Tibial nerve (tissue), 4 donors: ENCODE measurements at regions not wholly inside any gene's neighbourhood (a gene's known extent, or its start where the extent isn't known, plus 50 kb on each side); places are given as distances from the start of the nearest gene placed in this dataset.

Experiments used
- DNase-seq, 2 donors: peaks; one replicate each; pipeline ENCODE4 v3.0.0-alpha.2; 2019; ENCODE audit warnings: low spot score in 2 of 2
- H3K27ac ChIP-seq, 4 donors: fragments of 200-600 bp; sonication (generic) in 3 of 4; one replicate each; pipeline ENCODE4 v1.5.1; 2017 to 2019; ENCODE audit warnings: mild to moderate bottlenecking in 1 of 4
- H3K27me3 ChIP-seq, 2 donors: fragments of 200-600 bp; sonication (generic) in 1 of 2; one replicate each; pipeline versions ENCODE4 v1.5.1 to v1.6.0; 2017 to 2019
- H3K36me3 ChIP-seq, 3 donors: fragments of 200-600 bp; sonication (generic); one replicate each; pipeline ENCODE4 v1.5.1; 2018 to 2019
- H3K4me1 ChIP-seq, 4 donors: fragments of 200-600 bp; sonication (generic) in 3 of 4; one replicate each; pipeline ENCODE4 v1.5.1; 2017 to 2019
- H3K4me3 ChIP-seq, 4 donors: fragments of 200-600 bp; sonication (generic) in 3 of 4; one replicate each; pipeline ENCODE4 v1.5.1; 2017 to 2019; ENCODE audit warnings: mild to moderate bottlenecking in 1 of 4, moderate library complexity in 1 of 4
- H3K9me3 ChIP-seq, 4 donors: fragments of 200-600 bp; sonication (generic) in 3 of 4; one replicate each; pipeline ENCODE4 v1.5.1; 2017 to 2019
- EP300 ChIP-seq, 2 donors: sonication (generic); formaldehyde crosslinking; IDR thresholded peaks; one replicate each; pipeline ENCODE4 v1.6.1; 2017; ENCODE audit warnings: antibody characterized with exemption in 2 of 2, mild to moderate bottlenecking in 1 of 2
- POLR2A ChIP-seq, 2 donors: fragments of 450-650 bp; IDR thresholded peaks; one replicate each; pipeline ENCODE4 v1.6.1; 2017; ENCODE audit warnings: antibody characterized with exemption in 2 of 2, mild to moderate bottlenecking in 2 of 2, moderate library complexity in 2 of 2
- WGBS, 2 donors: methylation state at CpG; one replicate each; pipeline ENCODE4 v1.1.5; 2018; 5-methylcytosine and 5-hydroxymethylcytosine counted together
- TF ChIP-seq, protein P1 (sequence below), 5 experiments: fragments of 200-600 bp in 3 of 5; fragments of 450-650 bp in 2 of 5; sonication (generic) in 3 of 5; IDR thresholded peaks; one replicate each; pipeline ENCODE4 v1.5.1; 2016 to 2019; ENCODE audit warnings: antibody characterized with exemption in 5 of 5, mild to moderate bottlenecking in 3 of 5, moderate library complexity in 2 of 5

DNA sequence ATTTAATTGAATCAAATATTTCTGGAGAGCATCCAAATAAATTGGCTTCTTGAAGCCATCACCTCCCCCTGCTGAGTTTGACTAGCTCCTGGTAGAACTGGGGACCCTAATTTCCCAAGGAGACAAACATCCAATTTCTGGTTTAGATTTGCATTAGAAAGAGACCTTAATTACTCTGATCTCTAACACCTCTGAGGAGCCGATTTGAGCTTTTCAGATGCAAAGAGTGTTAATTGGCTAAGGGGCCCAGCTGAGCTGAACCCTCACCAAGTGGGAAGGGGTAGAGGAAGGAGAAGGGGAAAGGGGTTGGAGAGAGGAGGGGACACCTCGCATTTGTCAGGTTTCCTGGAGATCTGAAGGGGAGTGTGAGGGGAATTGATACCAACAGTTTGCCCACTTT lies 145.4 kb upstream of the SHB start:
- H3K36me3 ChIP-seq, result no peaks in the 10 kb centered on the region
- WGBS, 2 donors, result 30 to 31% methylated on average over 2 of the region's 2 CpGs
- TF ChIP-seq, protein P1, sequence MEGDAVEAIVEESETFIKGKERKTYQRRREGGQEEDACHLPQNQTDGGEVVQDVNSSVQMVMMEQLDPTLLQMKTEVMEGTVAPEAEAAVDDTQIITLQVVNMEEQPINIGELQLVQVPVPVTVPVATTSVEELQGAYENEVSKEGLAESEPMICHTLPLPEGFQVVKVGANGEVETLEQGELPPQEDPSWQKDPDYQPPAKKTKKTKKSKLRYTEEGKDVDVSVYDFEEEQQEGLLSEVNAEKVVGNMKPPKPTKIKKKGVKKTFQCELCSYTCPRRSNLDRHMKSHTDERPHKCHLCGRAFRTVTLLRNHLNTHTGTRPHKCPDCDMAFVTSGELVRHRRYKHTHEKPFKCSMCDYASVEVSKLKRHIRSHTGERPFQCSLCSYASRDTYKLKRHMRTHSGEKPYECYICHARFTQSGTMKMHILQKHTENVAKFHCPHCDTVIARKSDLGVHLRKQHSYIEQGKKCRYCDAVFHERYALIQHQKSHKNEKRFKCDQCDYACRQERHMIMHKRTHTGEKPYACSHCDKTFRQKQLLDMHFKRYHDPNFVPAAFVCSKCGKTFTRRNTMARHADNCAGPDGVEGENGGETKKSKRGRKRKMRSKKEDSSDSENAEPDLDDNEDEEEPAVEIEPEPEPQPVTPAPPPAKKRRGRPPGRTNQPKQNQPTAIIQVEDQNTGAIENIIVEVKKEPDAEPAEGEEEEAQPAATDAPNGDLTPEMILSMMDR (IDR thresholded peaks at IDR 0.05), result no peak
- TF ChIP-seq EP300 (IDR thresholded peaks at IDR 0.05) (no peak), POLR2A (IDR thresholded peaks at IDR 0.05) (no peak)
- H3K9me3 ChIP-seq, result peaks cover 0 to 3% (median 0%) of the 10 kb centered on the region in 4 donors
- H3K4me3 ChIP-seq, result no peak overlapping the region
- H3K27ac ChIP-seq, result no peak overlapping the region
- no peaks in the 10 kb centered on the region for H3K4me1 ChIP-seq
- peaks cover 0 to 9% of the 10 kb centered on the region in 2 donors for H3K27me3 ChIP-seq
- no peak for DNase-seq

DNA sequence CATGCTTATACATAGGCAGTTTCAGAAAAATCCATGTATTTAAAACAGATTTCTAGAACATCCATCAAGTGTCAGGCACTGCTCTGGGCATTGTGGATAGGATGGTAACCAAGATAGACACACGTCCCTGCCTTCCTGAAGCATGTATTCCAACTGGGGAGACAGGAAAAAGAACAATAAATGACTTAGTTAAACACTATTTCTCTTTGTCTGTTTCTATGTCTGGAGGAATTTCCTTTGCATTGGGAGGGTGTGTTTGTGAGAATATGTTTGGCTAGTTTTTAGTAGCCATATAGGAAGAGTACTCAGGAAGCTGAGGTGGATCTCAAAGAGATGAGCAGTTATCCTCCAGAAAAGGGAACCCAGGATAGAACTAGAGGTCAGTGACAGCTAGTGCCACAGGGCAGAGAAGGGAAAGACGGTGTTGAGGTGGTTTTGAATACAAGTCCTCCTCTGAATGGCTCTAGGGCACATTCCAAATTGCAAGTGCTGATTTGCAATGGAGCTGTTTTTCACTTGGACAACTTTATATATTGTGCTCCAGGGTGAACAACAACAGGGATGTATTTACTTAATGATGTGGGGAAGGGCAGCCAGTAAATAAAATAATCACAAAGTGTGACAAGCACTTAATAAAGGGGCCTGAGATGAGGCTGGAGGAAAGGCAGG lies 144.7 kb upstream of the SHB start:
- no peak for TF ChIP-seq POLR2A (IDR thresholded peaks at IDR 0.05)
- TF ChIP-seq, protein P1 (IDR thresholded peaks at IDR 0.05), result no peak
- TF ChIP-seq EP300 (IDR thresholded peaks at IDR 0.05), result no peak
- H3K4me3 ChIP-seq, result no peak overlapping the region
- no peaks in the 10 kb centered on the region for H3K9me3 ChIP-seq
- DNase-seq, result no peak
- no peak overlapping the region for H3K27ac ChIP-seq
- no peaks in the 10 kb centered on the region for H3K4me1 ChIP-seq
- H3K36me3 ChIP-seq, result no peaks in the 10 kb centered on the region
- H3K27me3 ChIP-seq, result peaks cover 0 to 9% of the 10 kb centered on the region in 2 donors
- 32 to 39% methylated on average over 2 of the region's 2 CpGs for WGBS, 2 donors

DNA sequence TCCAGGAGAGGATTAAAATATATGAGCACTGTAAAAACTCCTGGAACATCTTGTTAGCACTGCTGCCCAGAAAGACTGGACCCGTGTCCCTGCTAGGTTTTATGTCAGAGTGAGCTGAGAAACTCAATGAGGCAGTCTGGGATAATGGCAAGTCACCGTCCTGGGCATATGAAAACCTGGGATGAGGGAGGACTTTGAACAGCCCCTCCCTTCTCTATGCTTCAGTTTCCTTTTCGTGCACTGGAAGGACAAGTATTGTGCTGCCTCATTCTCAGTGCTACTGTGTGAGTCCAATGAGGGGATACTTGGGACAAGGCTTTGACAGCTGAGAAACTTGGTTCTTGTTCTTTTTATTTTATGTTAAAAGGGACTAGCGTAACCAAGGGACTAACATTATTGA lies 143.0 kb upstream of the SHB start:
- WGBS, 2 donors, result 61 to 67% methylated on average over 4 of the region's 4 CpGs

DNA sequence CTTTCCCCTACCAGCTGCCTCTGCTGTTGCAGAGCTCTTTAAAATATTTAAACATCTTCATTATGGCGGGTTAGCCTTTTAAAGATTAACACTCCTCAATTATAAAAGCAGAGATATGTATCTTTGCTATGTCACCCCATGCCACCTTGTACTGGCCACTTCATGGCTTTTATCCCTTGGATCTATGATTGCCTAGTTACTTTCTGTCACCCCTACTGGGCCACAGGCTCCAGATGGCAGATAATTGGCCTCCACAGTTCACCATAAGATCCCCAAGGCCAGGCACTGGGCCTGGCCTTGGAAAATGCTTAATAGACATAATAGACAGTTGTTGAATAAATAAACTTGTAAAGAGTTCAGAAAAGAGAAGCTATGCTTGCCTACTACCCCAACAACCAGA lies 142.0 kb upstream of the SHB start:
- DNase-seq, result no peak
- H3K27ac ChIP-seq, result no peak overlapping the region
- peaks cover 0 to 11% (median 0%) of the 10 kb centered on the region in 4 donors for H3K9me3 ChIP-seq
- TF ChIP-seq POLR2A (IDR thresholded peaks at IDR 0.05) (no peak), EP300 (IDR thresholded peaks at IDR 0.05) (no peak)
- TF ChIP-seq, protein P1 (IDR thresholded peaks at IDR 0.05), result no peak
- no peak overlapping the region for H3K4me3 ChIP-seq
- peaks cover 0 to 9% of the 10 kb centered on the region in 2 donors for H3K27me3 ChIP-seq
- no peaks in the 10 kb centered on the region for H3K36me3 ChIP-seq
- no peaks in the 10 kb centered on the region for H3K4me1 ChIP-seq
- 93 to 94% methylated on average over 1 of the region's 1 CpG for WGBS, 2 donors

More for the DNA sequence above, 143.0 kb upstream of the SHB start:
- TF ChIP-seq POLR2A (IDR thresholded peaks at IDR 0.05), result no peak
- TF ChIP-seq, protein P1 (IDR thresholded peaks at IDR 0.05), result no peak
- TF ChIP-seq EP300 (IDR thresholded peaks at IDR 0.05), result no peak
- no peaks in the 10 kb centered on the region for H3K4me1 ChIP-seq
- H3K36me3 ChIP-seq, result no peaks in the 10 kb centered on the region
- H3K9me3 ChIP-seq, result peaks cover 0 to 11% (median 0%) of the 10 kb centered on the region in 4 donors
- H3K27ac ChIP-seq, result no peak overlapping the region
- DNase-seq, result no peak
- H3K4me3 ChIP-seq, result no peak overlapping the region
- H3K27me3 ChIP-seq, result peaks cover 0 to 9% of the 10 kb centered on the region in 2 donors

DNA sequence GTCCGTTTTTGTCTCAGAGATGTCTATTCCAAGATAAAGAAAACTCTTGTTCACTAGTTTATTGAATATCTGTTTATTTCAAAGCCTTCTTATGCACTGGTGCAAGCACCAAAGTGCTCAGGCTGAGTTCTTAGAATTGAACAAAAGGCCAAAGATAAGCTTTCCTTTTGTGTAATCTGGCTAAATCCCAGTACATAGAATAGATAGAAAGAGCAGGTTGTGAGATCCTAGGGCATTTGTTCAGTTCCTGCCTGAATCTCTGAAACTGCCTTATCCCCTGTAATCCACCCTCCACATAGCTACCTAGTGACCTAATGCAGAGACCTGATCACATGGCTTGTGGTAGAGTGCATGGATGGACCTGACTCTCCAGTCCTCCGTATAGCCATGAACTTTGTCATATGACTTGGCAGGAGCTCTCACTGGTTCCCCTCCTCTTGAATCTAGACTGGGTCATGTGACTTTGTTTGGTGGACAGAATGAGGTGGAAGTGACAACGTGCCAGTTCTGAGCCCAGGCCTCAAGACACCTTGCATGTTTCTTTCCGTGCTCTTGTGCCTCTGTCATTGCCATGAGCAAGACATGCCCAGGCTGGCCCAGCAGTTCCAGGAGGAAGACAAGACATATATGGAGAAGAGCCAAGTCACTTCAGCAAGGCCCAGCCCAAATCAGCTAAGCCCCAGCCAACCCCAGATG lies 139.3 kb upstream of the SHB start:
- Histone ChIP-seq H3K4me1 (no peaks in the 10 kb centered on the region), H3K9me3 (peaks cover 0 to 11% (median 0%) of the 10 kb centered on the region in 4 donors), H3K4me3 (no peak overlapping the region), H3K27ac (no peak overlapping the region), H3K36me3 (no peaks in the 10 kb centered on the region), H3K27me3 (peaks cover 0 to 9% of the 10 kb centered on the region in 2 donors)
- WGBS, 2 donors, result 73 to 83% methylated on average over 4 of the region's 4 CpGs
- no peak for DNase-seq
- TF ChIP-seq POLR2A (IDR thresholded peaks at IDR 0.05), result no peak
- TF ChIP-seq, protein P1 (IDR thresholded peaks at IDR 0.05), result no peak
- TF ChIP-seq EP300 (IDR thresholded peaks at IDR 0.05), result no peak
